ENCODE measurements at regions not wholly inside any gene's neighbourhood (a gene's known extent, or its start where the extent isn't known, plus 50 kb on each side); places are given as distances from the start of the nearest gene placed in this dataset.

DNA sequence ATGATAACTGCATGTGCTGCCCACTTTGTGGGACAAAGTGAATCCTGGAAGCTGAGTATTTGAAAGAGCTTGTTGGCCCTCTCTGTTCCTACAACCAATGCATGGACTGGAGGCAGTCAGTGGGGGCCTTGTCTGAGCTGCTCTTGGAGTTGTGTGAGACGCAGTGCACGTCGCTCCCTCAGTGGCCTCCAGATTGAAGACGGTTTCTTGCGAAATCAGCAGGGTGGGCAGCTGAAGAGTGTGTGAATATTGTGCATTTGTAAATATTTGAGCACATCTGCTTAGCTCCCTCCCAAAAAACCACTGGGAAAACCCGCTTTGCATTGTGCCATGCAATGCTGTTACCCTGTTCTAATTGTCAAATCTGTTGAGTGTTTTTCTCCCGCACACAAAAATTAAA is 782.8 kb downstream of the PLCL1 start:
- no peak for DNase-seq (ENCODE audit: low read depth, low spot score)
- Histone ChIP-seq H3K4me3 (replicated peaks in 1 of 3; ENCODE audit: insufficient read depth in 1 of 3, low read depth in 1 of 3, low read length in 3 of 3) (no peak overlapping the region), H3K9ac (replicated peaks; ENCODE audit: extremely low read depth, insufficient read depth, low read length) (no peak overlapping the region), H3K27ac (ENCODE audit: insufficient read depth, low read depth, low read length) (no peak overlapping the region), H3K4me1 (ENCODE audit: control insufficient read depth, extremely low read depth, insufficient read depth, low read length) (no peaks in the 10 kb centered on the region), H3K9me3 (replicated peaks; ENCODE audit: control insufficient read depth, insufficient read depth, low read length) (no peaks in the 10 kb centered on the region), H3K9me1 (replicated peaks; ENCODE audit: control insufficient read depth, extremely low read depth, insufficient read depth, low read length) (no peaks in the 10 kb centered on the region), H3K36me3 (ENCODE audit: control insufficient read depth in 2 of 2, extremely low read depth in 1 of 2, insufficient read depth in 2 of 2, low read length in 2 of 2) (no peaks in the 10 kb centered on the region), H3K79me2 (ENCODE audit: control insufficient read depth, insufficient read depth, low read length) (no peaks in the 10 kb centered on the region), H2AFZ (ENCODE audit: low read depth, low read length) (no peak overlapping the region), H4K20me1 (replicated peaks; ENCODE audit: control insufficient read depth, extremely low read depth, insufficient read depth, low read length) (no peaks in the 10 kb centered on the region), H3K27me3 (ENCODE audit: control insufficient read depth in 2 of 2, insufficient read depth in 2 of 2, low read length in 2 of 2) (no peaks in the 10 kb centered on the region), H3K4me2 (ENCODE audit: insufficient read depth, low read length) (no peak overlapping the region)
- intact Hi-C loops (cut with micrococcal nuclease) = no loop called here
- no TSS peak for BruUV-seq (replicated peaks)
- dilution Hi-C loops (cut with MboI; ENCODE audit: extremely low pct_ligation_motif_present, low sequenced_read_pairs) = no loop called here
- CTCF ChIA-PET = no interaction called here
- TF ChIP-seq FOS (IDR thresholded peaks at IDR 0.05; ENCODE audit: borderline replicate concordance, insufficient read depth, low read length) (no peak), POLR2A (IDR thresholded peaks at IDR 0.05; ENCODE audit: low read depth, low read length) (no peak), MYC (IDR thresholded peaks at IDR 0.05; ENCODE audit: low read depth, low read length) (no peak), POLR2AphosphoS5 (IDR thresholded peaks at IDR 0.05; ENCODE audit: insufficient read depth, low read depth, low read length) (no peak), EZH2 (IDR thresholded peaks at IDR 0.05; ENCODE audit: borderline replicate concordance, low read depth, low read length, severe bottlenecking) (no peak), JUN (IDR thresholded peaks at IDR 0.05; ENCODE audit: borderline replicate concordance, insufficient read depth, insufficient read length, low read depth) (no peak), GATA2 (IDR thresholded peaks at IDR 0.05; ENCODE audit: insufficient read depth, insufficient read length, low read depth, low read length) (no peak)
- TF ChIP-seq, protein P1, sequence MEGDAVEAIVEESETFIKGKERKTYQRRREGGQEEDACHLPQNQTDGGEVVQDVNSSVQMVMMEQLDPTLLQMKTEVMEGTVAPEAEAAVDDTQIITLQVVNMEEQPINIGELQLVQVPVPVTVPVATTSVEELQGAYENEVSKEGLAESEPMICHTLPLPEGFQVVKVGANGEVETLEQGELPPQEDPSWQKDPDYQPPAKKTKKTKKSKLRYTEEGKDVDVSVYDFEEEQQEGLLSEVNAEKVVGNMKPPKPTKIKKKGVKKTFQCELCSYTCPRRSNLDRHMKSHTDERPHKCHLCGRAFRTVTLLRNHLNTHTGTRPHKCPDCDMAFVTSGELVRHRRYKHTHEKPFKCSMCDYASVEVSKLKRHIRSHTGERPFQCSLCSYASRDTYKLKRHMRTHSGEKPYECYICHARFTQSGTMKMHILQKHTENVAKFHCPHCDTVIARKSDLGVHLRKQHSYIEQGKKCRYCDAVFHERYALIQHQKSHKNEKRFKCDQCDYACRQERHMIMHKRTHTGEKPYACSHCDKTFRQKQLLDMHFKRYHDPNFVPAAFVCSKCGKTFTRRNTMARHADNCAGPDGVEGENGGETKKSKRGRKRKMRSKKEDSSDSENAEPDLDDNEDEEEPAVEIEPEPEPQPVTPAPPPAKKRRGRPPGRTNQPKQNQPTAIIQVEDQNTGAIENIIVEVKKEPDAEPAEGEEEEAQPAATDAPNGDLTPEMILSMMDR (IDR thresholded peaks at IDR 0.05; ENCODE audit: extremely low read depth in 1 of 2, insufficient read depth in 1 of 2, low read depth in 1 of 2, low read length in 2 of 2) = no peak
- TF ChIP-seq, protein P2, sequence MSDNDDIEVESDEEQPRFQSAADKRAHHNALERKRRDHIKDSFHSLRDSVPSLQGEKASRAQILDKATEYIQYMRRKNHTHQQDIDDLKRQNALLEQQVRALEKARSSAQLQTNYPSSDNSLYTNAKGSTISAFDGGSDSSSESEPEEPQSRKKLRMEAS (IDR thresholded peaks at IDR 0.05; ENCODE audit: insufficient read depth, insufficient read length) = no peak
- POLR2A ChIA-PET = no interaction called here
- no peak for FAIRE-seq
